Hematopoietic multipotent progenitor cell treated with erythropoietin and hydrocortisone succinate and interleukin-3 and kit ligand, for 8 days (in vitro differentiated cells): ENCODE measurements at regions not wholly inside any gene's neighbourhood (a gene's known extent, or its start where the extent isn't known, plus 50 kb on each side); places are given as distances from the start of the nearest gene placed in this dataset.
"Not testable (repeated sequence)": the region's sequence is repeated elsewhere in the genome, so short reads cannot be mapped to it uniquely, and the experiment has no call there.

Experiments
- DNase-seq: peaks from one replicate; pipeline ENCODE4 v3.0.0-alpha.2; 2015

DNA sequence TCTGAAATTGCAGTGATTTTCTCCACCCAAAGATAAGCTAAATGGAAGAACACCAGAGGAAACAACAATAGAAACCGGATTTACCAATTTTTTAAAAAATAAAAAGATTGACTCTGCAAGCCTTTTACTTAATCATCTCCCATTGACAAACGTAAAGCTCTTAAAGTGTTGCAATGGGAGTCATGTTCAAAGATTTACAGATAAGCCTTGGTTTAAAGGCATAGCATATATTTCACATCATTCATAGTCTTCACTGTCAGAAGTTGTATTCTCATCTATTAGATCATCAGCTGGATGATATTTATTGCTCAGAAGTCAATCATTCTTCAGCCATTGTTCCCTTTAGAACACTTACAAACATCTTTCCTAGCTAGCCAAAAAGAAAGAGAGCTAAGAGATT is 397.6 kb downstream of the GBE1 start:
- DNase-seq, result no peak

DNA sequence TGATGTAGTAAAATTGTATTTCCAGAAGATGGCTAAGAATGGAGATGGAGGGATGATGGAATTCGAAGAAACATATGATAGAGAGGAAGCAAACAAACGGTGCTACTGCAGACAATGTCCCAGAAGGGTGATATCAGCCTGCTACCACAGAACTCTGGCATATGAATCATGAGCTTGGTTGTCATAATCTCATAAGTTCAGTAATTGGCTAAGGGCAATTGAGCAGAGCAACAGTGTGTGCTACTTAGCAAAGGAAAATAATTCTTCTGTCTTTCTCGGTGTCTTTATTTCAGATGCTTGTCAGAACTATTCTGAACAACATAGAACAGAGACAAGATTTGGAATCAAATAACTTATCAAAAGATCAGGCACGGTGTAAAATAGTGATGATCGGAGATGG is 407.3 kb downstream of the GBE1 start:
- DNase-seq, result no peak

DNA sequence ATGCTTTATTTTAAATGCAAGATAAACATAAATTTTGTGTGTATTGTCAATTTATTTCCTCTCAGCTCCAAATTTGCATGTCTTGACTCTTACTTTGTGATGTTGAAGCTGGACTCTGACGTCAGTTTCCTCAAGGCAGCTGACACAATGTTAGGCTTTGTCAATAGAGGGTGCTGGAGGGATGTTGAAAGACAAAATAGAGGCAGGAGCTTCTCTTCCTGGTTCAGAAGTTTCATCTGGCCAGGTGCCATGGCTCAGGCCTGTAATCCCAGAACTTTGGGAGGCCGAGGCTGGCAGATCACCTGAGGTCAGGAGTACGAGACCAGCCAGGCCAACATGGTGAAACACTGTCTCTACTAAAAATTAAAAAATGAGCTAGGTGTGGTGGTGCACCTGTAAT is 408.6 kb downstream of the GBE1 start:
- peak; percentile 29 for DNase-seq

GRCh38 chr3:81349816-81350340 is 411.6 kb downstream of the GBE1 start:
- DNase-seq, result no peak

- peak; percentile 4 for DNase-seq
These were observed 422.2 kb downstream of the GBE1 start for GRCh38 chr3:81339040-81339845.

DNA sequence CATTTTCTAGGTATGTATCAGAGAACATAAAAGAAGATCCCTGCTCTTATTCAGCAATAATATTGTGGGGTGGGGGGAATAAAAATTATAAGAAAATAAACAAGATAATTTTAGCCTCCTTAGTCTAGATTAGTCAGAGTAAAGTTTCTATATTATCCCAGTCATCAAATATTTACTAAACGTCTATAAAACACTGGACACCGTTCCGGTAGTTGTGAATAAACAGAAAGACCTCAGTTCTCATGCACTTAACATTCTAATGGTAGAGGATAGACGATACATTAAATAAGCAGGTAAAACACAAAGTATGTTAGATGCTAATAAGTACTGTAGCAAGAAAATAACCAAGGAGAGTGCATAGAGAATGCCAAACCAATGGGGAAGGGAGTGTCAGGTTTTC is 425.0 kb downstream of the GBE1 start:
- DNase-seq, result no peak

DNA sequence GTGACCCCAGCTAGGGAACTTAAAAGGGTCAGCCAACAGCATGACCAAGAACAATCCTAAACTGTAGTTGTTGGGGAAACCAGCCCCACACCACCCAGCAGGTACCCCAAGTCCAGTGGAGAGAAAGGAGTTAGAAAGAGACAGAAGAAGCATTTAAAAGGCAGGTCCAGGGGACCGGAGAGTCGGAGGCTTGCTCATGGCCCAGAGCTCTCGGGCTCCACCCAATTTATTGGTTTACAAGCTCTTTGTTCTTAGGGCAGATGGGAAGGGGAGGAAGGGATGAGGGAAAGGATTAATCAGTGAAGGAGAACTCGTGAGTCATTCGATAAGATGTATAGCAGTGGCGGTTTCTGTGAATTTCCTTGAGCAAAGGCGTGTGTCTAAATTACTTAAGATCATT is 431.6 kb downstream of the GBE1 start:
- not testable (repeated sequence) for DNase-seq

DNA sequence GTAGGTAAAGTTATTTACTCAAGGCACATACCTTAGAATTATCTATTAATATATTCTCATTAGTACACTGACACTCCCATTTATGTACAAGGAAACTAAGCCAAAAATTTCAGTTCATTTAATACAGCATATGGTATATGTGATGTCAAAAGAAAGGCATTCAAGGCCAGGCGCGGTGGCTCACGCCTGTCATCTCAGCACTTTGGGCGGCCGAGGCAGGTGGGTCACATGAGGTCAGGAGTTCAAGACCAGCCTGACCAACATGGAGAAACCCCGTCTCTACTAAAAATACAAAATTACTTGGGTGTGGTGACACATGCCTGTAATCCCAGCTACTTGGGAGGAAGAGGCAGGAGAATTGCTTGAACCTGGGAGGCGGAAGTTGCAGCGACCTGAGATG is 435.2 kb downstream of the GBE1 start:
- DNase-seq, result no peak

DNA sequence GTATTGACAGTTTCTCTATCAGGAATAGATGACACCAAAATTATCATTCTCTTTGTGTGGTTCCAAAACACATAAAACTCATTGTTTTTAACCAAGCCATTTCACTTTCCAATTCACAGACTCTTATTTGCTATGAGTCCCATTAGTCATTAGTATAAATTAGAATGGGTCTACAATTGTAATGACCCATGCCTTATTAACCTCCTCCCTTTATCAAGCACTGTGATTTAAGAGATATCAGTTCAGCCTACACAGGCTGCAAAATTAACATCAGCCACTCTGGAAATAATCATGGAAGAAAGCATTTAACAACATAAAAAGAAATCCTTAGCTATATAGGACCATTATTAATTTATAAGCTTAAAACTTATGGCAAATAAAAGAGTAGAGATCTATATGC is 440.6 kb downstream of the GBE1 start:
- DNase-seq, result no peak

DNA sequence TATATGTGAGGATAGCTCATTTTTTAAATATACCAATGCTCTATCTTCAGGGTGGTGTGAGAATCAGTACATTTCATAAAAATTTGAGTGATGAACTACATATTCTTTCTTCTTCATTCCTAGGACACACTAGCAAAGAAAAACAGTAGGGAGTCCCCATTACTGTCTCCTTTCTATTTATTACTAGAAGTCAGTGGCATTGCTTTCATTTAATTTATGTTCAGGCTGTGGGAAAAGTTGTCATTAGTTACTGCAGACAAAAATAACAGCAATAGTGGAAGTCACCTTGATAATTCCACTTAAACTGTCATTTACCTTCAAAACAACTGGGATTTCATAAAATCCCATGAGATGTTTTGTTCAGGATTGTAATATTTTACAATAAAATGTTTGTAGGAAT is 446.4 kb downstream of the GBE1 start:
- no peak for DNase-seq

DNA sequence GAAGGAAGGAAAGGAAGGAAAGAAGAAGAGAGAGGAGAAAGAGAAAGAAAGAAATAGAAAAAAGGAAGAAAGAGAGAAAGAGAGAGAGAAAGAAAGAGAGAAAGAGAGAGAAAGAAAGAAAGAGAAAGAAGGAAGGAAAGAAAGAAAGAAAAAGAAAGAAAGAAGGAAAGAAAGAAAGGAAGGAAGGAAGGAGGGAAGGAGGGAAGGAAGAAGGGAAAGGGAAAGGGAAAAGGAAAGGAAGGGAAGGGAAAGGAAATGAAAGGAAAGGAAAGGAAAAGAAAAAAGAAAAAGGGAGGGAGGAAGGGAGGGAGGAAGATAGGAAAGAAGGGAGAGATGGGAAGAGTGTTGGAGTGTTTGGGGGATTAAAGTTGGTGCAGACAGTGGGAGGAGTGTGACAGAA is 450.1 kb downstream of the GBE1 start:
- no peak for DNase-seq

DNA sequence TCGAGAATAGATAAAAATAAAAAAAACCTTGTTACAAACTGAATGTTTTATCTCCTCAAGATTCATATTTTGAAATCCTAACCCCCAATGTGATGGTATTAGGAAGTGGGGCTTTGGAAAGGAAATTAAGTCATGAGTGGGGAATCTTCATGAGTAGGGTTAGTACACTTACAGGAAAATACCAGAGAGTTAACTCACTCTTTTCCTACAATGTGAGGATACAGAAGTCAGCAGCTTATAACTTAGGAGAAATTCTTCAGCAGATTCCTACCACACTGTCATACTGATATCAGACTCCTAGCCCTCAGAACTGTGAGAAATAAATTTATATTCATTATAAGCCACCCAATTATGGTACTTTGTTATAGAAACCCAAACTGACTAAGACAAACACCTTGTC is 453.1 kb downstream of the GBE1 start:
- DNase-seq, result no peak

GRCh38 chr3:81307221-81307620 is 454.2 kb downstream of the GBE1 start:
- DNase-seq, result no peak

DNA sequence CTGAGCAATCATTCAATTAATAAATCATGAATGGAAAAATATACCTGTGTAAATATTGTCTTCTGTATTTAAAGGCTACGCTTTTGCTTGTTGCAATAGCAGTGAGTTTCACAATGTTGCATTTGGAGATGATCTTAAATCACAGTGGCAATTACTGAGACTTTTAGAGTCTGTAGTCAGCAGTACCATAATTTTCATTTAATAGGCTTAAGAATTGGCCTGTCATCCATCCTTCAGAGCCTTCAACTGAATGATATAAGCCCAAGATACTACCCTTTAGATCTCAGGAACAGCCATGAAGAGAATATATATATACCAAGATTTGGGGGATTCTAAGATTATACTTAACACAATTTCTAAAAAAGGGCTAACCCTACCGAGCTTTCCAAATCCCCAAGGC is 458.1 kb downstream of the GBE1 start:
- no peak for DNase-seq

GRCh38 chr3:81302045-81302444 is 459.4 kb downstream of the GBE1 start:
- DNase-seq, result peak; percentile 57

DNA sequence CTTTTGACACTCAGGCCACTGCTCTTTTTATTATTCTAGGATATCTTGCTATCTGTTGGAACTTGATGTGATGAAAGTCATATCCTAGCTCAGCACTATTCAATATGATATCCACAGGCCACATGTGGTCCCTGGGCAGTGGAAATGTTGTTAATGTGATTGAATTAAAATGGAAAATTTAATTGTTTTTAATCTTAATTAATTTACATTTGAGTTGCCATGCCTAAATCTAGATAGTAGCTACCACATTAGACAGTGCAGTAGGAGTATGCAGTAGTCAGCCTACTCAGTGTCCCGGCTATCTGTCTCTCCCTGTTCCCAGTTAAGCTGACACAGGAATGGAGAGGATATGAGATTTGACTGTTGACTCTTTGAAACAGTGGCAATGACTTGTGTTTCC is 460.2 kb downstream of the GBE1 start:
- no peak for DNase-seq

DNA sequence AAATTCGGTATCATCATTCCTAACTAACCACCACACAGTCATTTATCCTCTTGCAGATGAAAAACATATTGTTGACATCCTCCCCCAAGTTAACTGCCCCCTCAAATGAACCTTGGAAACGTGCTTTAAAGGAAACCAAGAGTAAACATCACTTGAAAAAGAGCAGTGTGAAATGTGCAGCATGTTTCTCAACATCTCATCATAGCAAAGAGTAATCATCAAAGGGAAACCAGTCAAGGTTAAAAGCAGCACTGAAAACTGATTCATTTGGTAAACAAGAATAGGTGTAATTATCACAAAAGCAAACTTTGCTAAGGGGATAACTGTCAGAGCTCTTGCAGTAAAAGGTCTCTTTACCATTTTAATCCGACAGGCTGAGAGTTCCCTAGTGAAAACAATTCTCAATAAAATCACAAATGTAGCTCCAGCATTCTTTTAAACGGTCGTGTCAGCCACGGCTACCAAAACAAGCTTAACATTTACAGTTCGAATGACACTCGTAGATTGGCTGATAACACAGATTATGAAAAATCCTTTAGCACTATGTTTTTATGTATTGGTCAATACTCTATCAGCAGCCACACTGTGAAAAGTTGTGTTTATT is 461.0 kb downstream of the GBE1 start:
- no peak for DNase-seq

DNA sequence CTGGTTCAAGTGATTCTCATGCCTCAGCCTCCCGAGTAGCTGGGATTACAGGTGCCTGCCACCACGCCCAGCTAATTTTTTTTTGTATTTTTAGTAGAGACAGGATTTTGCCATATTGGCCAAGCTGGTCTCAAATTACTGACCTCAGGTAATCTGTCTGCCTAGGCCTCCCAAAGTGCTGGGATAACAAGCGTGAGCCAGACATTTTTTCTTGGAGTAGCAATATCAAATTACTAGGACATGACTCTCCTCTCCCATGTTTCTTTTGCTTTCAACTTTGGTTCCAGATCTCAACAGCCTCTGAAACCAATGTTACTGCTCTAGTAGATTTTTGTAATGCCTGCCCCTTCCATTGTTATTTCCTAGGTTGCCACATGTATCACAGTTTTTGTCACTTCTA is 462.0 kb downstream of the GBE1 start:
- DNase-seq, result no peak

GRCh38 chr3:81295906-81296577 is 465.4 kb downstream of the GBE1 start:
- DNase-seq, result no peak

DNA sequence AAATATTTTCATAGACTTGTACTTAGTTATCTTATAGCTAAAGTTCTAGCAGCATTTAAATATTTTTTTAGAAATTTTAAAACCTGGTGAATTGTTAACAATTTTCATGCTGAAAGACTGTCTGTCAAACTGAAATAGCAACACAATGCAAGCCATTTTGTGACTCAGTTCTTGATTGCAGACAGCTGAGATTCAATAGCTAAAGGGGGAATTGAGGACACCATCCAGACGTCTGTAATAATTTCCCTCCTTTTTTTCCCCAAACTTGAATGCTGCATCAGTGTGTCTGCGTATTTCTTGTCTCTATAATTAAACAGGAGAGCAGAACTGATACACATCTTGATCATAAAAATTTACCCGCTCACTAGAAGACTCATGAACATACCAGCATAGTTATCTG is 468.3 kb downstream of the GBE1 start:
- DNase-seq, result no peak

GRCh38 chr3:81291586-81291985 is 469.9 kb downstream of the GBE1 start:
- no peak for DNase-seq

- DNase-seq, result no peak
These were observed 471.8 kb downstream of the GBE1 start for GRCh38 chr3:81289676-81290075.

- DNase-seq, result no peak
These were observed 481.7 kb downstream of the GBE1 start for GRCh38 chr3:81279481-81280379.
